ENCODE measurements at regions not wholly inside any gene's neighbourhood (a gene's known extent, or its start where the extent isn't known, plus 50 kb on each side); places are given as distances from the start of the nearest gene placed in this dataset.

GRCh38 chr4:137881641-137882040 lies 349.3 kb upstream of the PCDH18 start:
- H4K8ac ChIP-seq (ENCODE audit: low read depth in 2 of 2, low read length in 2 of 2), result no peak overlapping the region
- no peak overlapping the region for H3K4me3 ChIP-seq (ENCODE audit: insufficient read depth, low read depth, low read length)
- no peak overlapping the region for H2AFZ ChIP-seq (replicated peaks; ENCODE audit: low read length, poor library complexity)
- H4K5ac ChIP-seq (ENCODE audit: low read depth, low read length), result no peak overlapping the region
- no peaks in the 10 kb centered on the region for H3K27me3 ChIP-seq (ENCODE audit: control insufficient read depth, insufficient read depth, low read length)
- H2AK9ac ChIP-seq (replicated peaks; ENCODE audit: low read depth, low read length, poor library complexity), result no peak overlapping the region
- H4K91ac ChIP-seq (ENCODE audit: insufficient read depth, low read depth, low read length), result no peak overlapping the region
- no peak overlapping the region for H3K14ac ChIP-seq (replicated peaks; ENCODE audit: low read depth, low read length)
- no peak overlapping the region for H2AK5ac ChIP-seq (ENCODE audit: low read depth, low read length)
- no peak overlapping the region for H2BK20ac ChIP-seq (ENCODE audit: low read depth, low read length)
- H2BK15ac ChIP-seq (ENCODE audit: low read depth, low read length), result no peak overlapping the region
- H2BK5ac ChIP-seq (ENCODE audit: low read depth, low read length, poor library complexity, severe bottlenecking), result no peak overlapping the region
- H3K36me3 ChIP-seq (ENCODE audit: control insufficient read depth, insufficient read depth, low read length), result no peaks in the 10 kb centered on the region
- POLR2A ChIA-PET (ENCODE audit: unreplicated experiment), result no interaction called here
- H3K18ac ChIP-seq (ENCODE audit: low read depth, low read length), result no peak overlapping the region
- dilution Hi-C loops (cut with HindIII; ENCODE audit: low sequenced_read_pairs, unreplicated experiment) (no loop called here), intact Hi-C loops (cut with micrococcal nuclease) (no loop called here), in situ Hi-C loops (cut with MboI; ENCODE audit: low sequenced_read_pairs) (no loop called here)
- no peak overlapping the region for H2BK120ac ChIP-seq (ENCODE audit: low read depth, low read length)
- no peak overlapping the region for H3K4ac ChIP-seq (ENCODE audit: low read depth, low read length)
- H4K20me1 ChIP-seq (ENCODE audit: insufficient read depth, low read length), result no peaks in the 10 kb centered on the region
- H3K27ac ChIP-seq (ENCODE audit: insufficient read depth, low read length), result no peak overlapping the region
- ATAC-seq (ENCODE audit: low read depth) (no peak), DNase-seq (no peak)
- CTCF ChIA-PET, result interaction anchor here (0.6 to 1.1 kb wide), 2 partner anchors 123 to 724 kb away, joined by 3 to 5 read pairs; no protein-coding TSS in a partner anchor
- H3K4me2 ChIP-seq (ENCODE audit: low read depth, low read length), result no peak overlapping the region
- no peaks in the 10 kb centered on the region for H3K9me1 ChIP-seq (ENCODE audit: insufficient read depth, low read length)
- no peak overlapping the region for H3K56ac ChIP-seq (ENCODE audit: extremely low read depth, insufficient read depth, low read length)
- no peak overlapping the region for H3K9ac ChIP-seq (ENCODE audit: low read depth, low read length)
- no peak overlapping the region for H3K23ac ChIP-seq (ENCODE audit: low read depth, low read length)
- WGBS, 2 experiments (ENCODE audit: extremely low coverage in 2 of 2, insufficient read length in 1 of 2), result 94% methylated on average over 2 of the region's 4 CpGs; no CpG with 5 or more reads in 1 of the 2 experiments
- BruUV-seq (replicated peaks), result no TSS peak
- no peaks in the 10 kb centered on the region for H3K9me3 ChIP-seq (ENCODE audit: control insufficient read depth, insufficient read depth, low read length)
- no peaks in the 10 kb centered on the region for H3K79me1 ChIP-seq (ENCODE audit: low read depth in 1 of 2, low read length in 2 of 2)
- no peak for TF ChIP-seq MAZ (IDR thresholded peaks at IDR 0.05; ENCODE audit: borderline replicate concordance, low read depth, low read length)
- TF ChIP-seq MAFK (IDR thresholded peaks at IDR 0.05; ENCODE audit: low read depth, low read length), result no peak
- TF ChIP-seq RAD21 (IDR thresholded peaks at IDR 0.05; ENCODE audit: low read length), result no peak
- no peak for TF ChIP-seq RFX5 (IDR thresholded peaks at IDR 0.05; ENCODE audit: low read depth, low read length)
- TF ChIP-seq SMC3 (IDR thresholded peaks at IDR 0.05; ENCODE audit: low read depth, low read length), result no peak
- no peak for TF ChIP-seq CTCF (conservative IDR thresholded peaks at IDR 0.05; ENCODE audit: low read depth, low read length)
- no peak for TF ChIP-seq MXI1 (IDR thresholded peaks at IDR 0.05; ENCODE audit: borderline replicate concordance, low read depth, low read length)
- TF ChIP-seq FOS (IDR thresholded peaks at IDR 0.05; ENCODE audit: low read depth, low read length), result no peak
- no peak for TF ChIP-seq CHD1 (IDR thresholded peaks at IDR 0.05; ENCODE audit: low read depth, low read length)
- no peak for TF ChIP-seq ELK1 (IDR thresholded peaks at IDR 0.05; ENCODE audit: borderline replicate concordance, low read depth, low read length)
- no peak for TF ChIP-seq USF2 (IDR thresholded peaks at IDR 0.05; ENCODE audit: low read depth, low read length)
- no peak for TF ChIP-seq RCOR1 (IDR thresholded peaks at IDR 0.05; ENCODE audit: insufficient replicate concordance, low read length)
- TF ChIP-seq BHLHE40 (IDR thresholded peaks at IDR 0.05; ENCODE audit: low read depth, low read length), result no peak
- no peak for TF ChIP-seq CEBPB (IDR thresholded peaks at IDR 0.05; ENCODE audit: low read depth, low read length)
- no peak for TF ChIP-seq POLR2A (IDR thresholded peaks at IDR 0.05; ENCODE audit: low read depth, low read length)
- TF ChIP-seq NFE2L2 (IDR thresholded peaks at IDR 0.05; ENCODE audit: low read depth, low read length), result no peak
- no peaks in the 10 kb centered on the region for H3K4me1 ChIP-seq (ENCODE audit: control insufficient read depth, insufficient read depth, low read length)

All from IMR-90 (cell line).